ACC112 (cell line): ENCODE measurements at regions not wholly inside any gene's neighbourhood (a gene's known extent, or its start where the extent isn't known, plus 50 kb on each side); places are given as distances from the start of the nearest gene placed in this dataset.

Source experiments
- H2AFZ ChIP-seq: fragments of 200-600 bp; sonication (generic); one replicate; pipeline ENCODE4 v1.6.0; 2017; ENCODE audit warnings: antibody characterized with exemption, low read length; ENCODE audit not compliant: unreplicated experiment
- H3K27ac ChIP-seq: fragments of 200-600 bp; sonication (generic); 2 replicates; pipeline ENCODE4 v1.5.1; 2014; ENCODE audit warnings: low read depth, mild to moderate bottlenecking, antibody characterized with exemption, low read length, moderate library complexity
- H3K27me3 ChIP-seq: fragments of 200-600 bp; sonication (generic); 2 replicates; pipeline ENCODE4 v1.6.1; 2014; ENCODE audit warnings: mild to moderate bottlenecking, antibody characterized with exemption, low read length, moderate library complexity, mixed read lengths; ENCODE audit not compliant: insufficient read depth
- H3K36me3 ChIP-seq: fragments of 200-600 bp; sonication (generic); 2 replicates; pipeline ENCODE4 v1.6.1; 2016; ENCODE audit warnings: mild to moderate bottlenecking, antibody characterized with exemption, low read length, moderate library complexity, mixed read lengths; ENCODE audit not compliant: insufficient read depth
- H3K4me1 ChIP-seq: fragments of 200-600 bp; sonication (generic); one replicate; pipeline ENCODE4 v1.6.1; 2016; ENCODE audit warnings: low read length, mixed read lengths; ENCODE audit not compliant: insufficient read depth, unreplicated experiment, control insufficient read depth
- H3K4me3 ChIP-seq: fragments of 200-600 bp; sonication (generic); 2 replicates; pipeline ENCODE4 v1.5.1; 2014; ENCODE audit warnings: mild to moderate bottlenecking, low read depth, low read length
- H3K79me2 ChIP-seq: fragments of 200-600 bp; sonication (generic); one replicate; pipeline ENCODE4 v1.6.0; 2016; ENCODE audit warnings: low read length; ENCODE audit not compliant: control insufficient read depth, unreplicated experiment, insufficient read depth

DNA sequence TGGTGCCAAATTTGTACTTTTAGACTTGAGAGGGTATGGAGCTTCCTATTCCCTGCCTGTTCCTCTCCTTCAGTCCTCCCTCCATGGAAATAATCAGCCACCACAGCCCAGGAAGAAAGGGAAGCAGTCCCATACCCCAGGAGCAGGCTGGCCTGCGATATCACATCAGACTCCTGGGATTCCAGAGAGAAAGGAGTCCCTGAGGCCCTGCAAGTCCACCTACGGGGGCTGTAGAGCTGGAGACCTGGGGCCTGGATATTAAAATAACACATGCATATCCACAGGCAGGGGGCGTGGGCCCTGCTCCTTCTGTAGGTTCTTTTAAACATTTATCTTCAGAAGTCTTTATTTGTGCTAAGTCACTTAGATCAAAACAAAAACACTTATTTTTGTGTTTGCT is 117.2 kb downstream of the TMEM174 start:
- Histone ChIP-seq H3K36me3 (no peaks in the 10 kb centered on the region), H3K27ac (no peak overlapping the region), H3K4me3 (no peak overlapping the region), H3K27me3 (no peaks in the 10 kb centered on the region), H3K4me1 (no peaks in the 10 kb centered on the region), H2AFZ (no peak overlapping the region), H3K79me2 (no peaks in the 10 kb centered on the region)

DNA sequence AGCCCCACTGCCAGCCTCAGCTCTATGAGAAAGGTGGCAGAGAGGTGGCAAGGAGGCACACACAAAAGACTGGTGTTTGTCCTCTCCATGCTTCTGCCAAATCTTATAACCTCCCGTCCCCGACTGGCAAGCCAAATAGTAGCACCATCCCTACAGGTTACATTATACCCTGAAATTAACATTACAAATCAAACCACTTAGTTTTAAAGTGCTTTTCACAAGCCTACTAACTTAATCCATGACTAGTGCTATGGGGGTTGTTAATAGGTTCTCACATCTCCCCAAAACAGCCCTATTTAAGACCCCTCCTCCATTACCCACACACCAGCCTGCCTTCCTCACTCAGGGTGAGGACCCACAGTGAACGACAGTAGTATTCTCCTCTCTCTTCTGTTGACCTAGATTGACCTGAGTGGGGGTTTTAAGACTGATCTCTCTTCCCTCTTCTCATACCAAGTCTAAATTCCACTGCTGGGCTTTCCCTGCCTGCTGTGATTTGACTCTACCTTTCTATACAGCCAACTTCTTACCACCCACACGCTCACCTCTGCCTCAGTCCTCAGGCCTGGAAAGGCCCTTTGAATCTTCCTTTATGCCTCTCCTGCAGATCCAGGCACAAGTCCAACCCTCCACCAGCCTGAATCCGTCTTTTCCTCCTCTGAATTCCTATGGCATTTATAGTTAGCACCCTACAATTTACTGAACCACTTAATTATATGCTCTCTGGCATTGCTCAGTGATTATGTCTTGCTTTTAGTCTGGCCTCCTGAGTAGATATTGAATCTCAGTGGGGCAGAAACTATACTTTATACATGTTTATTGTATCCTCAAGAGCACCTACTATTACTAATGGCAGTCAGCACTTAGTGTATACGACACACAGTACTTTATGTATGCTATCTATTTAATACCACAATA is 116.1 kb downstream of the TMEM174 start:
- no peak overlapping the region for H3K27ac ChIP-seq
- no peaks in the 10 kb centered on the region for H3K79me2 ChIP-seq
- H3K4me3 ChIP-seq, result no peak overlapping the region
- no peaks in the 10 kb centered on the region for H3K4me1 ChIP-seq
- no peaks in the 10 kb centered on the region for H3K27me3 ChIP-seq
- H2AFZ ChIP-seq, result no peak overlapping the region
- no peaks in the 10 kb centered on the region for H3K36me3 ChIP-seq

DNA sequence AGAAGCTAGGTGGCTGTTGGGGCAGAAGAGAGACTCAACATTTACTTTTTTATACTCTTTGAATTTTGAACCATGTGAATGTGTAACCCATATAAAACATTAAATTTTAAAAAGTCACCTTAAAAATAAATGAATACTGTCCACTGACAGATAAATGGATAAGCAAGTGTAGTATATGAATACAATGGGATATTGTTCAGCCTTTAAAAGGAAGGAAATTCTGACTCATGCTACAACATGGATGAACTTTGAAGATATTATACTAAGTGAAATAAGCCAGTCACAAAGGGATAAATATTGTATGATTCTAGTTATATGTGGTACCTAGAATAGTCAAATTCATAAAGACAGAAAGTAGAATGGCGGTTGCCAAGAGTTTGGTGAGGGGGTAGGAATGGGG is 113.9 kb downstream of the TMEM174 start:
- no peak overlapping the region for H3K4me3 ChIP-seq
- no peak overlapping the region for H3K27ac ChIP-seq
- H3K4me1 ChIP-seq, result peaks cover 4% of the 10 kb centered on the region
- no peaks in the 10 kb centered on the region for H3K79me2 ChIP-seq
- no peaks in the 10 kb centered on the region for H3K27me3 ChIP-seq
- no peaks in the 10 kb centered on the region for H3K36me3 ChIP-seq
- no peak overlapping the region for H2AFZ ChIP-seq

DNA sequence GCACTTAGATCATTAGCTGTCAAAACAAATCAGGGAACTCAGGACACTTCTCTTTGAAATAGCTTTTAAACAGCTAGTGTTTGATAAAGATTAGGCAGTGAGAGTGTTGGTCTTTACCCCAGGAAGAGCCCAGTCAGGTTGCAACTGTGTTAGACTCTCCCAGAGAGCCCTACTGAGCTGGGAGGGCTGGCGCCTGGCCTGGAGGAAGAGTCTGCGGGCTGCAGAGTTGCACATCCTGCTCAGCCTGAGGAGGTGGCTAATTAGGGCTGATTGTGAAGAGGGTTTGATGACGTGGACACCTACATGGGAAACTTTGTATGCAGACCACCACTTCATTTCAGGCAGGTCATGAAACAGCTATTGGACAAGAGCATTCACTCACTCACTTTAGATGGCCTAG is 112.0 kb downstream of the TMEM174 start:
- H3K27me3 ChIP-seq, result no peaks in the 10 kb centered on the region
- H2AFZ ChIP-seq, result no peak overlapping the region
- H3K79me2 ChIP-seq, result no peaks in the 10 kb centered on the region
- H3K4me3 ChIP-seq, result no peak overlapping the region
- H3K27ac ChIP-seq, result no peak overlapping the region
- peaks cover 21% of the 10 kb centered on the region for H3K4me1 ChIP-seq
- H3K36me3 ChIP-seq, result no peaks in the 10 kb centered on the region

DNA sequence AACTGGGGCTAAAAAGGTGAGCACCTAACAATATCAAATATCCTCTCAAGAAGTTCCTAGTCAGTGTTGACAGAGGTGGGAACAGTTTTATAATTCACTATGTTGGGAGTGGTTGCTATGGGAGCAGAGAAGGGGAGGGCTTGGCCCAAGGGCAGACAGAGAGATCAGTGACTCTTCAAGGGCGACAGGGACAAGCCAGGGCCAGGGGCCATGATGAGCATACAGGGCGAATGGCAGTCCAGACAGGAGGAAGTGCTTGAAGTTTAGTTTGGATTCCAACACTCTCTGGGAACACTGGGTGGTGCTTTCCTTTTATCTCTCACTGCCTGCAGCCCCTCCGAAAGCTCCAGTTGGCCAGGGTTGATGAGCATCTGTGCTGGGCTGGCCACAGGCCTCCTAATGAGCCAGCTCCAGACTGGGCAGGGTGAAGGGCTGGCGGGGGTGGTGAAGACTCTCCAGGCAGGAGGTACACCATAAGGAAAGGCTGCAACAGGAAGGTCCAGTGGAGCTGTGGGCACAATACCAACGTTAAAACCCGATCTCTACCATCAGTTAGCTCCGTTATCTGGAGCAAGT is 111.3 kb downstream of the TMEM174 start:
- no peaks in the 10 kb centered on the region for H3K27me3 ChIP-seq
- H2AFZ ChIP-seq, result no peak overlapping the region
- H3K4me1 ChIP-seq, result peaks cover 21% of the 10 kb centered on the region
- H3K4me3 ChIP-seq, result no peak overlapping the region
- no peak overlapping the region for H3K27ac ChIP-seq
- no peaks in the 10 kb centered on the region for H3K79me2 ChIP-seq
- no peaks in the 10 kb centered on the region for H3K36me3 ChIP-seq

DNA sequence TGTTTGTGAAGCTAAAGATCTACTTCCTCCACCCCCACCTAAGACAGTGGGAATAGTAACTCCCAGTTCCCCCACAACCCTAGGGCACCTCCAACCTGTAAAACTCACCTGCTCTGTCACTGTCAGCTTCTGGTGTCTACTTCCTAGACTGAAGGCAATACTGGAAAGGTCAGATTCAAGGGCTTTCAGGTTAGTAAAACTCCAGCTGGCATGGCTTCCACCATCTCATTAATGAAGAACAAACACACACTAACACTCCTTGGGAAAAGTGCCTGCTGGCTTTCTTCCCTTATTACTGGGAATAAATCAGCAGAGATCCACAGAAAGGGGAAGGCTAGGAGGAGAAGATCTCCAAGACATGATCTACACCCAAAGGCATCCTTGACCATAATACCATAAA is 109.9 kb downstream of the TMEM174 start:
- H3K36me3 ChIP-seq, result no peaks in the 10 kb centered on the region
- peaks cover 21% of the 10 kb centered on the region for H3K4me1 ChIP-seq
- H3K27me3 ChIP-seq, result no peaks in the 10 kb centered on the region
- H3K27ac ChIP-seq, result no peak overlapping the region
- no peak overlapping the region for H2AFZ ChIP-seq
- H3K4me3 ChIP-seq, result no peak overlapping the region
- no peaks in the 10 kb centered on the region for H3K79me2 ChIP-seq

DNA sequence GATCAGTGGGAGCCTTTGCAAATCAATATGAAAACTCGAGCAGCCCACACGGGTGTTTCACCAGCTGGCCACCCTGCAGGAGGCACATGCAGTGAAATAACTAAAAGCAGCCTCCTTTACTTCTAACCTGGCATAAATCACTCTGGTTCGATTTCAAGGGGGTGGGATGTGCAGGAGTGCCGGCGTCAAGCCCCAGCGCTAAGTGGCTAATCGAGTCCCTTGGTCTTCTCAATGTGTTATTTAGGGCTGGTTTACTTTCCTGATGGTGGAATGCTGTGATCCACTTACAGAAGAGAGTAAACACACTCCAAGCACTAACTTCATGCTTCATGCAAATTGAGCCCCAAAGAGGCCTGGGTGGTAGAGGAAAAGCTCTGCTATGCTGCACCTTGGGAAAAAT is 109.4 kb downstream of the TMEM174 start:
- H3K36me3 ChIP-seq, result no peaks in the 10 kb centered on the region
- H2AFZ ChIP-seq, result no peak overlapping the region
- no peak overlapping the region for H3K27ac ChIP-seq
- H3K27me3 ChIP-seq, result no peaks in the 10 kb centered on the region
- H3K4me1 ChIP-seq, result peaks cover 21% of the 10 kb centered on the region
- H3K79me2 ChIP-seq, result no peaks in the 10 kb centered on the region
- no peak overlapping the region for H3K4me3 ChIP-seq

DNA sequence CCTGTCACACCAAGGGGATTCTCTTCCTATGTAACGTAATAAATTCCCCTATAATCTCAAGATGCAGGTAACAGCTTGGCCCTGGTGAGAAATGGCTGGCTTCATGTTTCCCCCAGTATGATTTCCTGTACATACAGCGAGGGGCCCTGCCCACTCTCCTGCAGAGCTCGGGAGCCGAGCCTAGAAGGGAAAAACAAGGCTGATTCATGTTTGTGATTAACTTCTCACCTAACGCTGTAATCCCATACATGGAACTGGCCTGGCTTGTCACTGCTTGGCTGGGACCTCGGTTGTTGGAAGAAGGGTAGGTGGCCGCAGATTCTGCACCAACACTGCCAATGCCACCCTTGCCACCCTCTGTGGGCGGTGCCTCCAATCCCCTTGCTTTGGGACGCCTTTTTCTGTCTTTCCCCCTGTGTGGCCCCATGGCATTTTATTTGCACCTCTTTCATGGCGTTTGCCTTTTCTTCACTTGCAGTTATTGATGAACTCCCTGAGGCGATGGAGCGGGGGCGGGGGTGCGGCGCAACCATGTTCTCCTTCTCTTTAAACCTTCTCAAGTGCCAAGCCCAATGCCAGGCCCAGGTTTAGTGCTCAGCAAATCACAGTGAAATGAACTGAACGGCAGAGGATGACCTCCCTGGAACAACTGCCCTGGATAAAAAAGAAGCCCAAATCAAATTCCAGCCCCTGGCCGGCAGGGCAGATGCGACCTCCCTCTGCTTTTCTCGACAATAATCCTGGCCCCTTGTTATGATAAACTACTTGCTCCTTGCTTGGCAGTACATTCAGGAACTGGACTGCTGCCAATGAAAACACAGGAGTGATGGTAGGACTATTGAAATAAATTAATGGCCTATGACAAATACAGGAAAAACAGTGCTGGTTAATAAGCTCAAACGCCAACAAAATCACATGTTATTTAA is 108.1 kb downstream of the TMEM174 start:
- peak overlapping the region; percentile 4; the same call in 1 of the 2 replicates for H3K4me3 ChIP-seq
- no peak overlapping the region for H3K27ac ChIP-seq
- H3K79me2 ChIP-seq, result no peaks in the 10 kb centered on the region
- peaks cover 21% of the 10 kb centered on the region for H3K4me1 ChIP-seq
- no peaks in the 10 kb centered on the region for H3K27me3 ChIP-seq
- H3K36me3 ChIP-seq, result no peaks in the 10 kb centered on the region
- H2AFZ ChIP-seq, result no peak overlapping the region

DNA sequence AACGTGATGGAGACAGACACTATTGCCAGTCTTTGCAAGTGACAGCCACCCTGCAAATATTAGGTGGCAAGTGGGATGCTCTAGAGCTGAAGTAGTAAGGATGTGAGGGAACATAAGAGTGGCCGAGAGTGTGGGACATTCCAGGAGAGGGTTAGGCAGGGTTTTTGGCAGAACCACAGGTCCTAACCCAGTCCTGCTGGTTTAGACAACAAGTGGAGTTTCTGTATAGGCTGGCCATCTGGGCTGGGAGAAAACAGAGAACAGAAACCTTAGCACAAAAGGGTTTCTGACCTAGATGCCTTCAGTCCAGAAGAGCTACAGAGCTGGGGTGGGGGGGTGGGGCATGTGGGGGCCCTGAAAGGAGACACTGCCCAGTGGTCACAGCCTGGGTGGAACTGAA is 107.4 kb downstream of the TMEM174 start:
- no peaks in the 10 kb centered on the region for H3K27me3 ChIP-seq
- H3K27ac ChIP-seq, result no peak overlapping the region
- H3K36me3 ChIP-seq, result no peaks in the 10 kb centered on the region
- H3K79me2 ChIP-seq, result no peaks in the 10 kb centered on the region
- no peak overlapping the region for H3K4me3 ChIP-seq
- H3K4me1 ChIP-seq, result peaks cover 21% of the 10 kb centered on the region
- H2AFZ ChIP-seq, result no peak overlapping the region

DNA sequence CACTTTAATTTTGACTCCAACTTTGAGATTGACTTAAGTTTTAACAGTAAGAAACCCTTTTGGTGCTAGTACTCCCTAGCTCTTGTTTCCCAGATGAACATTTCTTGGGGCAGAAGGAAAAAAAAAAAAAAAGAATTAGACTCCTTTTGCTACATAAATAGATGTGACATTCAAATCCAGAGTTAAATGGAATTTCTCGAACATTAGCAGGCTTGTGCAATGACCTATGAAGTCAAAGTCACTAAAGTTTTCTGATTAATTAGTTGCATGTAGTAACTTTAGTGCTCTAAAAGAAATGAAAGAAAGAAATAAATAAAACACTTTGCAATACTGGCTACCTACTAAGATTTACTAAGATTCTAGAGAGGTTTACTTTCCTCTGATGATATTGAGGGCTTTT is 106.8 kb downstream of the TMEM174 start:
- Histone ChIP-seq H3K27me3 (no peaks in the 10 kb centered on the region), H3K4me1 (peaks cover 21% of the 10 kb centered on the region), H2AFZ (no peak overlapping the region), H3K4me3 (no peak overlapping the region), H3K79me2 (no peaks in the 10 kb centered on the region), H3K36me3 (no peaks in the 10 kb centered on the region), H3K27ac (no peak overlapping the region)
